ENCODE measurements at regions not wholly inside any gene's neighbourhood (a gene's known extent, or its start where the extent isn't known, plus 50 kb on each side); places are given as distances from the start of the nearest gene placed in this dataset.

DNA sequence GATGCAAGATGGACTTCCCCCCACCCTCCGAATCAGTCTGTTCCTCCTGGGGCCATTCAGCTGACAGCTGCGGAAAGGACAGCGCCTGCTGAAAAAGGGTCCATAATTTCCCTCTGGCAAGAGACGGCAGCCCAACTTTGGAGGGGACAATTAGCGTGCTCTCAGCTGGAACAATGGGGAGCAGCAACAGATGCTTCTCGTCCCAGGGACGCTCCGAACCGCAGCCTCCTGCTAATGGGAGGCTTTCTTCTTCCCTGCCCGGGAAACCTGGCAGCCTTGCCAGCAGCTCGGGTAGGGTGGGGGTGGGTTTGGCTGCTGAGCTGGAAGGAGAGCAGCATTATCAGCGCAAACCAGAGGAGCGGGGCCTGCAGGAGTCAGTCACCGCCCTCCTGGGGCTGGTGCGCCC lies 500.0 kb upstream of the SALL1 start:
- H3K4me3 Mint-ChIP-seq (ENCODE audit: unreplicated experiment) = no peak overlapping the region
- H3K36me3 Mint-ChIP-seq (ENCODE audit: low read depth) = no peaks in the 10 kb centered on the region
- peaks cover 2% of the 10 kb centered on the region for H3K27me3 Mint-ChIP-seq (ENCODE audit: low read depth)
- no peak overlapping the region for H3K27ac Mint-ChIP-seq (ENCODE audit: unreplicated experiment)
- peaks cover 8% of the 10 kb centered on the region for H3K9me3 Mint-ChIP-seq (ENCODE audit: low read depth)
- no peaks in the 10 kb centered on the region for H3K4me1 Mint-ChIP-seq (ENCODE audit: low read depth)
- no peak for DNase-seq (ENCODE audit: low spot score)
- TF ChIP-seq, protein P1, sequence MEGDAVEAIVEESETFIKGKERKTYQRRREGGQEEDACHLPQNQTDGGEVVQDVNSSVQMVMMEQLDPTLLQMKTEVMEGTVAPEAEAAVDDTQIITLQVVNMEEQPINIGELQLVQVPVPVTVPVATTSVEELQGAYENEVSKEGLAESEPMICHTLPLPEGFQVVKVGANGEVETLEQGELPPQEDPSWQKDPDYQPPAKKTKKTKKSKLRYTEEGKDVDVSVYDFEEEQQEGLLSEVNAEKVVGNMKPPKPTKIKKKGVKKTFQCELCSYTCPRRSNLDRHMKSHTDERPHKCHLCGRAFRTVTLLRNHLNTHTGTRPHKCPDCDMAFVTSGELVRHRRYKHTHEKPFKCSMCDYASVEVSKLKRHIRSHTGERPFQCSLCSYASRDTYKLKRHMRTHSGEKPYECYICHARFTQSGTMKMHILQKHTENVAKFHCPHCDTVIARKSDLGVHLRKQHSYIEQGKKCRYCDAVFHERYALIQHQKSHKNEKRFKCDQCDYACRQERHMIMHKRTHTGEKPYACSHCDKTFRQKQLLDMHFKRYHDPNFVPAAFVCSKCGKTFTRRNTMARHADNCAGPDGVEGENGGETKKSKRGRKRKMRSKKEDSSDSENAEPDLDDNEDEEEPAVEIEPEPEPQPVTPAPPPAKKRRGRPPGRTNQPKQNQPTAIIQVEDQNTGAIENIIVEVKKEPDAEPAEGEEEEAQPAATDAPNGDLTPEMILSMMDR (IDR thresholded peaks at IDR 0.05) = no peak

DNA sequence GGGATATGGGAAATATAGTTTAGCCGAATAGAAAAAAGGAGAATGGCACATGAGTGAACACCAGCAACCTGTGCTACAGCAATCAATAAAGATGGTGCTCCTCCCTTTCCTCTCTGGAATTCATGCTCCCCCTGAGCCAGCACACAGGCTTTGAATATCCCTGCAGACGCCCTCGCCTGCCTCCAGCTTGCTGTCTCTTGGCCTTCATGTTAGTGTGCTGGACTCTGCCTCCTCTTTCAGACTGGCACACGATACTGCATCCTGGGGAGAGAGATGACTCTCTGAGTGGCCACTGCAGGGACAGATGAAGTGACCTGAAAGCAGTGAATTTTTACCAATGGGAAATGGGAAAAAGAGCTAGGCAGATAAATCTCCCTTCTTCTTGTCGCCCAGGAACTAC lies 498.6 kb upstream of the SALL1 start:
- no peaks in the 10 kb centered on the region for H3K36me3 Mint-ChIP-seq (ENCODE audit: low read depth)
- no peaks in the 10 kb centered on the region for H3K4me1 Mint-ChIP-seq (ENCODE audit: low read depth)
- TF ChIP-seq, protein P1 (IDR thresholded peaks at IDR 0.05) = no peak
- DNase-seq (ENCODE audit: low spot score) = no peak
- peaks cover 9% of the 10 kb centered on the region for H3K9me3 Mint-ChIP-seq (ENCODE audit: low read depth)
- H3K27me3 Mint-ChIP-seq (ENCODE audit: low read depth) = no peaks in the 10 kb centered on the region
- no peak overlapping the region for H3K4me3 Mint-ChIP-seq (ENCODE audit: unreplicated experiment)
- no peak overlapping the region for H3K27ac Mint-ChIP-seq (ENCODE audit: unreplicated experiment)

DNA sequence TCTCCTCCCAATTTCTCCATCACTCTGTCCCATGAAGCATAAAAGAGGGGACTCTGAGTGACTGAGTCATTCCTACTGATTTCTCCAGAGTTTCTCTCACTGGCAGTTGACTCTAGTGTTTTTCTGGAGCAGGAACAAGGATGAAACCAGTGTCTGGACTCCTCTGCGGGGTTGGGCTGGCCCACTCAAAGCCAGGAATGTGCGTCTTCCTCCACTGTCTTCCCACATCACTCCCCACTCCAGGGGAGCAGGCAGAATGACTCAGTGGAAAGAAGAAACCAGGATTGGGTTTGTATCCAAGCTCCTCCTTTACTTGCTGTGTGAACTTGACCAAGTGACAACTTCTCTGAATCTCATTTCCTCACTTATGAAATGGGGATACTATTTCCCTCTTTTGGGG lies 497.5 kb upstream of the SALL1 start:
- Mint-ChIP-seq H3K4me1 (ENCODE audit: low read depth) (no peaks in the 10 kb centered on the region), H3K27ac (ENCODE audit: unreplicated experiment) (no peak overlapping the region), H3K9me3 (ENCODE audit: low read depth) (peaks cover 9% of the 10 kb centered on the region), H3K27me3 (ENCODE audit: low read depth) (no peaks in the 10 kb centered on the region), H3K4me3 (ENCODE audit: unreplicated experiment) (no peak overlapping the region), H3K36me3 (ENCODE audit: low read depth) (no peaks in the 10 kb centered on the region)
- TF ChIP-seq, protein P1 (IDR thresholded peaks at IDR 0.05) = no peak
- DNase-seq (ENCODE audit: low spot score) = no peak

DNA sequence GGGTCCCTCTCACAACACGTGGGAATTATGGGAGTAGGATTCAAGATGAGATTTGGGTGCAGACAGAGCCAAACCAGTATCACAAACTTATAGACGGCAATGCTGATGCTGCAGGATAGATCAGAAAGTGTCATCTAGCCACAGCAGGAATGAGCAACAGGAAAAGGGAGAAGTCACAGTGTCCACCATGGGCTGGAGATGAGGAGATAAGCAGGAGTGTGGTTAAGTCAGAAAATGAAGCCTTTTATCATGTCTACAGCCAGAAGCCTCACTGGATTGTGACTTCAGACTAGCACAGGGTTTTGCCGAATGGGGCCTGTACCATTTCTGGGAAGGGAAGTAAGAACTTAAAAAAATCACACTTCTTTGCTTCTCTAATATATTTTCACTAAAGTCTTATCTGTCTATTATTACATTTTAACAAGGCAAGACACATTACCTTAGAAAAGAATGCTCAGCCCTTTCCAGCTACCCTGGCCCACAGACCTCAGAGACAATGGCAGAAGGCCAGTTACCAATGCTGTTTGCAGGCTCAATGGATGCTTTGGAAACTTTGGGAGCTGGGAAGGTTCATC lies 490.2 kb upstream of the SALL1 start:
- DNase-seq (ENCODE audit: low spot score) = no peak
- no peak overlapping the region for H3K27ac Mint-ChIP-seq (ENCODE audit: unreplicated experiment)
- H3K4me3 Mint-ChIP-seq (ENCODE audit: unreplicated experiment) = no peak overlapping the region
- H3K27me3 Mint-ChIP-seq (ENCODE audit: low read depth) = peaks cover 10% of the 10 kb centered on the region
- H3K36me3 Mint-ChIP-seq (ENCODE audit: low read depth) = no peaks in the 10 kb centered on the region
- no peaks in the 10 kb centered on the region for H3K4me1 Mint-ChIP-seq (ENCODE audit: low read depth)
- TF ChIP-seq, protein P1 (IDR thresholded peaks at IDR 0.05) = no peak
- H3K9me3 Mint-ChIP-seq (ENCODE audit: low read depth) = peaks cover 7% of the 10 kb centered on the region

DNA sequence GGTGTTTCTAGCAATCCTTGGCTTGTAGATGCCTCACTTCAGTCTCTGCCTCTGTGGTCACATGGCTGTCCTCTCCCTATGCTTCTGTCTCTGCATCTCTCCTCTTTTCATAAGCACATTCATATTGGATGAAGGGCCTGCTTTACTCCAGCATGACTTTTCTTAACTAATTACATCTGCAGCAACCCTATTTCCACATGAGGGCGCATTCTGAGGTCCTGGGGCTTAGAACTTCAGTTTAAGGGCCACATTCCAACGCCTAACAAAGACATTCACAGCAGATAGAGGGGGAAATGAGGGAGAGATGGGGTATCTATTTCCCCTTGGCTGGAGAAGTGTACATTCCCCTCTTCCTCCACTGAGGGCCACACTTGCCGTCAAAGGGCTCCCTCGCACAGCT lies 489.1 kb upstream of the SALL1 start:
- TF ChIP-seq, protein P1 (IDR thresholded peaks at IDR 0.05) = no peak
- Mint-ChIP-seq H3K36me3 (ENCODE audit: low read depth) (no peaks in the 10 kb centered on the region), H3K9me3 (ENCODE audit: low read depth) (peaks cover 6% of the 10 kb centered on the region), H3K27me3 (ENCODE audit: low read depth) (peaks cover 10% of the 10 kb centered on the region), H3K4me3 (ENCODE audit: unreplicated experiment) (no peak overlapping the region), H3K27ac (ENCODE audit: unreplicated experiment) (no peak overlapping the region), H3K4me1 (ENCODE audit: low read depth) (no peaks in the 10 kb centered on the region)
- DNase-seq (ENCODE audit: low spot score) = no peak

Measured in chondrocyte (in vitro differentiated cells).